Progenitor cell of endocrine pancreas (in vitro differentiated cells): ENCODE measurements at regions not wholly inside any gene's neighbourhood (a gene's known extent, or its start where the extent isn't known, plus 50 kb on each side); places are given as distances from the start of the nearest gene placed in this dataset.

Source experiments
- DNase-seq: peaks from one replicate; pipeline ENCODE4 v3.0.0; 2021; ENCODE audit warnings: low spot score; ENCODE audit not compliant: unreplicated experiment
- H3K27ac Mint-ChIP-seq: 2 replicates; pipeline ENCODE4 v1.8.0; 2021; ENCODE audit warnings: mild to moderate bottlenecking, moderate library complexity, mixed read lengths
- H3K27me3 Mint-ChIP-seq: 2 replicates; pipeline ENCODE4 v1.8.0; 2021; ENCODE audit warnings: mixed read lengths
- H3K36me3 Mint-ChIP-seq: 2 replicates; pipeline ENCODE4 v1.8.0; 2022; ENCODE audit warnings: mixed read lengths; ENCODE audit not compliant: insufficient read depth
- H3K4me1 Mint-ChIP-seq: 2 replicates; pipeline ENCODE4 v1.8.0; 2021; ENCODE audit warnings: low read depth, mixed read lengths
- H3K4me3 Mint-ChIP-seq: 2 replicates; pipeline ENCODE4 v1.8.0; 2021; ENCODE audit warnings: low read depth, mild to moderate bottlenecking, moderate library complexity, mixed read lengths
- H3K9me3 Mint-ChIP-seq: 2 replicates; pipeline ENCODE4 v1.8.0; 2021; ENCODE audit warnings: low read depth, mixed read lengths
- CTCF ChIP-seq: fragments of 200-600 bp; sonication (generic); IDR thresholded peaks from one replicate; pipeline ENCODE4 v1.5.0; 2021; ENCODE audit warnings: antibody characterized with exemption, mild to moderate bottlenecking; ENCODE audit not compliant: unreplicated experiment

GRCh38 chr4:19497705-19498104, 754.0 kb upstream of the SLIT2 start:
- H3K27me3 Mint-ChIP-seq, result no peaks in the 10 kb centered on the region
- no peaks in the 10 kb centered on the region for H3K4me1 Mint-ChIP-seq
- TF ChIP-seq CTCF, result no peak
- H3K36me3 Mint-ChIP-seq, result no peaks in the 10 kb centered on the region
- H3K4me3 Mint-ChIP-seq, result no peak overlapping the region
- no peak for DNase-seq
- H3K9me3 Mint-ChIP-seq, result no peaks in the 10 kb centered on the region
- no peak overlapping the region for H3K27ac Mint-ChIP-seq

GRCh38 chr4:19496756-19497155, 754.9 kb upstream of the SLIT2 start:
- Mint-ChIP-seq H3K9me3 (no peaks in the 10 kb centered on the region), H3K4me1 (no peaks in the 10 kb centered on the region), H3K27ac (no peak overlapping the region), H3K27me3 (no peaks in the 10 kb centered on the region), H3K36me3 (no peaks in the 10 kb centered on the region), H3K4me3 (no peak overlapping the region)
- DNase-seq, result no peak
- TF ChIP-seq CTCF, result no peak

- Mint-ChIP-seq H3K4me3 (no peak overlapping the region), H3K9me3 (no peaks in the 10 kb centered on the region), H3K36me3 (no peaks in the 10 kb centered on the region), H3K4me1 (no peaks in the 10 kb centered on the region), H3K27ac (no peak overlapping the region), H3K27me3 (no peaks in the 10 kb centered on the region)
- DNase-seq, result no peak
- no peak for TF ChIP-seq CTCF
Measured at GRCh38 chr4:19494961-19495360, 756.7 kb upstream of the SLIT2 start.

GRCh38 chr4:19492606-19493005, 759.1 kb upstream of the SLIT2 start:
- Mint-ChIP-seq H3K9me3 (no peaks in the 10 kb centered on the region), H3K4me1 (no peaks in the 10 kb centered on the region), H3K27me3 (no peaks in the 10 kb centered on the region), H3K27ac (no peak overlapping the region), H3K36me3 (no peaks in the 10 kb centered on the region), H3K4me3 (no peak overlapping the region)
- TF ChIP-seq CTCF, result no peak
- DNase-seq, result no peak

- Mint-ChIP-seq H3K27ac (no peak overlapping the region), H3K27me3 (no peaks in the 10 kb centered on the region), H3K4me3 (no peak overlapping the region), H3K9me3 (no peaks in the 10 kb centered on the region), H3K4me1 (no peaks in the 10 kb centered on the region), H3K36me3 (no peaks in the 10 kb centered on the region)
- no peak for TF ChIP-seq CTCF
- DNase-seq, result no peak
Measured at GRCh38 chr4:19486400-19486799, 765.3 kb upstream of the SLIT2 start.
